GM19467 (cell line): ENCODE measurements at regions not wholly inside any gene's neighbourhood (a gene's known extent, or its start where the extent isn't known, plus 50 kb on each side); places are given as distances from the start of the nearest gene placed in this dataset.
"Not testable (repeated sequence)": the region's sequence is repeated elsewhere in the genome, so short reads cannot be mapped to it uniquely, and the experiment has no call there.

Experiments used
- ATAC-seq: cut with Tn5 transposase; IDR thresholded peaks from one replicate; pipeline ENCODE4 v1.9.1; 2021; ENCODE audit warnings: mild to moderate bottlenecking, moderate library complexity; ENCODE audit not compliant: unreplicated experiment

GRCh38 chr7:125490167-125490566 is 560.5 kb upstream of the POT1 start:
- no peak for ATAC-seq

GRCh38 chr7:125485223-125485622 is 555.6 kb upstream of the POT1 start:
- no peak for ATAC-seq

GRCh38 chr7:125484755-125485154 is 555.1 kb upstream of the POT1 start:
- no peak for ATAC-seq

- no peak for ATAC-seq
These were observed 551.7 kb upstream of the POT1 start for GRCh38 chr7:125481323-125481722.

GRCh38 chr7:125480762-125481161 is 551.1 kb upstream of the POT1 start:
- no peak for ATAC-seq

- no peak for ATAC-seq
These were observed 539.2 kb upstream of the POT1 start for GRCh38 chr7:125468855-125469174.

- ATAC-seq = no peak
These were observed 538.6 kb upstream of the POT1 start for GRCh38 chr7:125467996-125468854.

- no peak for ATAC-seq
These were observed 535.9 kb upstream of the POT1 start for GRCh38 chr7:125465527-125465926.

GRCh38 chr7:125462615-125463014 is 533.0 kb upstream of the POT1 start:
- no peak for ATAC-seq

- ATAC-seq = no peak
These were observed 529.4 kb upstream of the POT1 start for GRCh38 chr7:125459038-125459437.

- ATAC-seq = no peak
These were observed 521.1 kb upstream of the POT1 start for GRCh38 chr7:125450749-125451148.

- no peak for ATAC-seq
These were observed 516.2 kb upstream of the POT1 start for GRCh38 chr7:125445836-125446235.

GRCh38 chr7:125444864-125445263 is 515.2 kb upstream of the POT1 start:
- no peak for ATAC-seq

GRCh38 chr7:125436220-125436619 is 506.6 kb upstream of the POT1 start:
- no peak for ATAC-seq

GRCh38 chr7:125431349-125431748 is 501.7 kb upstream of the POT1 start:
- ATAC-seq = no peak

- ATAC-seq = no peak
These were observed 500.4 kb upstream of the POT1 start for GRCh38 chr7:125430013-125430412.

GRCh38 chr7:125427676-125428075 is 498.1 kb upstream of the POT1 start:
- no peak for ATAC-seq

GRCh38 chr7:125425506-125425905 is 495.9 kb upstream of the POT1 start:
- no peak for ATAC-seq

- ATAC-seq = no peak
These were observed 495.1 kb upstream of the POT1 start for GRCh38 chr7:125424721-125425120.

- ATAC-seq = no peak
These were observed 494.0 kb upstream of the POT1 start for GRCh38 chr7:125423458-125424155.

- not testable (repeated sequence) for ATAC-seq
These were observed 491.8 kb upstream of the POT1 start for GRCh38 chr7:125421407-125421806.

- no peak for ATAC-seq
These were observed 483.5 kb upstream of the POT1 start for GRCh38 chr7:125412890-125413665.
